Thymus (tissue), 11 donors: ENCODE measurements at regions not wholly inside any gene's neighbourhood (a gene's known extent, or its start where the extent isn't known, plus 50 kb on each side); places are given as distances from the start of the nearest gene placed in this dataset.

Experiments
- DNase-seq, 9 donors: peaks; one replicate each; pipeline ENCODE4 v3.0.0-alpha.2; 2013; ENCODE audit warnings: low spot score in 9 of 9, low read depth in 6 of 9, missing footprints in 1 of 9
- H3K27ac ChIP-seq, 2 donors: one replicate each; pipeline ENCODE4 v1.5.1; 2013; ENCODE audit warnings: control low read depth in 1 of 2, low read depth in 1 of 2, low read length in 1 of 2, mild to moderate bottlenecking in 1 of 2, moderate library complexity in 1 of 2
- H3K27me3 ChIP-seq, 2 donors: one replicate each; pipeline ENCODE4 v1.5.1; 2013; ENCODE audit warnings: low read length in 1 of 2; ENCODE audit not compliant: control insufficient read depth in 2 of 2, insufficient read depth in 1 of 2
- H3K36me3 ChIP-seq, 2 donors: one replicate each; pipeline ENCODE4 v1.5.1; 2013; ENCODE audit warnings: low read length in 1 of 2, mild to moderate bottlenecking in 1 of 2, moderate library complexity in 1 of 2; ENCODE audit not compliant: control insufficient read depth in 2 of 2, insufficient read depth in 2 of 2
- H3K4me1 ChIP-seq, 2 donors: one replicate each; pipeline ENCODE4 v1.5.1; 2013; ENCODE audit warnings: low read length in 2 of 2; ENCODE audit not compliant: control insufficient read depth in 2 of 2, insufficient read depth in 2 of 2
- H3K4me3 ChIP-seq, 2 donors: one replicate each; pipeline ENCODE4 v1.5.1; 2013; ENCODE audit warnings: low read length in 2 of 2, control low read depth in 1 of 2, mild to moderate bottlenecking in 1 of 2
- H3K9me3 ChIP-seq, 2 donors: one replicate each; pipeline ENCODE4 v1.5.1; 2013; ENCODE audit warnings: low read length in 1 of 2, mild to moderate bottlenecking in 1 of 2; ENCODE audit not compliant: control insufficient read depth in 2 of 2, insufficient read depth in 1 of 2
- WGBS: extraction: QIAGEN DNeasy Blood & Tissue Kit; methylation state at CpG from one replicate; pipeline ENCODE4 v1.1.7; 2013; 5-methylcytosine and 5-hydroxymethylcytosine counted together
- donor health status: healthy.

- Histone ChIP-seq H3K4me3 (no peak overlapping the region), H3K9me3 (no peaks in the 10 kb centered on the region), H3K27me3 (no peaks in the 10 kb centered on the region), H3K27ac (no peak overlapping the region), H3K36me3 (no peaks in the 10 kb centered on the region), H3K4me1 (no peaks in the 10 kb centered on the region)
- WGBS, result 92% methylated on average over 9 of the region's 9 CpGs
- no peak for DNase-seq
Measured at GRCh38 chr15:93372865-93373223, 283.8 kb upstream of the RGMA start.

- no peaks in the 10 kb centered on the region for H3K4me1 ChIP-seq
- 90% methylated on average over 11 of the region's 11 CpGs for WGBS
- H3K4me3 ChIP-seq, result no peak overlapping the region
- no peaks in the 10 kb centered on the region for H3K27me3 ChIP-seq
- no peak overlapping the region for H3K27ac ChIP-seq
- no peaks in the 10 kb centered on the region for H3K9me3 ChIP-seq
- no peak for DNase-seq
- H3K36me3 ChIP-seq, result no peaks in the 10 kb centered on the region
Measured at GRCh38 chr15:93372208-93372864, 283.3 kb upstream of the RGMA start.

GRCh38 chr15:93366387-93367100 is 277.5 kb upstream of the RGMA start:
- no peak for DNase-seq
- Histone ChIP-seq H3K4me3 (no peak overlapping the region), H3K9me3 (peaks cover 0 to 3% of the 10 kb centered on the region in 2 donors), H3K36me3 (no peaks in the 10 kb centered on the region), H3K4me1 (peaks cover 0 to 6% of the 10 kb centered on the region in 2 donors), H3K27ac (no peak overlapping the region), H3K27me3 (no peaks in the 10 kb centered on the region)
- 91% methylated on average over 5 of the region's 5 CpGs for WGBS

- Histone ChIP-seq H3K27me3 (no peaks in the 10 kb centered on the region), H3K4me3 (no peak overlapping the region), H3K27ac (no peak overlapping the region), H3K36me3 (no peaks in the 10 kb centered on the region), H3K9me3 (peaks cover 0 to 3% of the 10 kb centered on the region in 2 donors), H3K4me1 (peaks cover 0 to 6% of the 10 kb centered on the region in 2 donors)
- DNase-seq, result no peak
- 47% methylated on average over 8 of the region's 8 CpGs for WGBS
Measured at GRCh38 chr15:93362821-93363220, 273.8 kb upstream of the RGMA start.

GRCh38 chr15:93362203-93362602 is 273.2 kb upstream of the RGMA start:
- Histone ChIP-seq H3K4me3 (no peak overlapping the region), H3K27me3 (no peaks in the 10 kb centered on the region), H3K4me1 (peaks cover 0 to 6% of the 10 kb centered on the region in 2 donors), H3K36me3 (no peaks in the 10 kb centered on the region), H3K9me3 (peaks cover 0 to 3% of the 10 kb centered on the region in 2 donors), H3K27ac (no peak overlapping the region)
- WGBS, result 35% methylated on average over 3 of the region's 3 CpGs
- peak in 1 of 9 donors; percentile 15 for DNase-seq

- no peaks in the 10 kb centered on the region for H3K27me3 ChIP-seq
- no peaks in the 10 kb centered on the region for H3K36me3 ChIP-seq
- no peak for DNase-seq
- H3K4me1 ChIP-seq, result peaks cover 0 to 6% of the 10 kb centered on the region in 2 donors
- H3K9me3 ChIP-seq, result peaks cover 0 to 3% of the 10 kb centered on the region in 2 donors
- WGBS, result 79% methylated on average over 5 of the region's 5 CpGs
- no peak overlapping the region for H3K27ac ChIP-seq
- no peak overlapping the region for H3K4me3 ChIP-seq
Measured at GRCh38 chr15:93361703-93362102, 272.7 kb upstream of the RGMA start.

- Histone ChIP-seq H3K27ac (no peak overlapping the region), H3K4me1 (peaks cover 0 to 6% of the 10 kb centered on the region in 2 donors), H3K4me3 (no peak overlapping the region), H3K36me3 (no peaks in the 10 kb centered on the region), H3K9me3 (peaks cover 0 to 3% of the 10 kb centered on the region in 2 donors), H3K27me3 (no peaks in the 10 kb centered on the region)
- WGBS, result 96% methylated on average over 2 of the region's 2 CpGs
- DNase-seq, result no peak
Measured at GRCh38 chr15:93360976-93361375, 272.0 kb upstream of the RGMA start.

GRCh38 chr15:93360318-93360717 is 271.3 kb upstream of the RGMA start:
- H3K4me1 ChIP-seq, result peaks cover 0 to 6% of the 10 kb centered on the region in 2 donors
- H3K9me3 ChIP-seq, result peaks cover 0 to 3% of the 10 kb centered on the region in 2 donors
- H3K27me3 ChIP-seq, result no peaks in the 10 kb centered on the region
- no peak overlapping the region for H3K27ac ChIP-seq
- DNase-seq, result no peak
- H3K36me3 ChIP-seq, result no peaks in the 10 kb centered on the region
- no peak overlapping the region for H3K4me3 ChIP-seq
- WGBS, result 94% methylated on average over 7 of the region's 7 CpGs

GRCh38 chr15:93359425-93360131 is 270.6 kb upstream of the RGMA start:
- Histone ChIP-seq H3K36me3 (no peaks in the 10 kb centered on the region), H3K27ac (no peak overlapping the region), H3K27me3 (no peaks in the 10 kb centered on the region), H3K9me3 (peaks cover 0 to 3% of the 10 kb centered on the region in 2 donors), H3K4me1 (peaks cover 0 to 6% of the 10 kb centered on the region in 2 donors), H3K4me3 (no peak overlapping the region)
- DNase-seq, result no peak
- 88% methylated on average over 15 of the region's 15 CpGs for WGBS
